DND-41 (cell line): ENCODE measurements at regions not wholly inside any gene's neighbourhood (a gene's known extent, or its start where the extent isn't known, plus 50 kb on each side); places are given as distances from the start of the nearest gene placed in this dataset.

Source experiments
- CTCF ChIP-seq: IDR thresholded peaks from 2 replicates; pipeline ENCODE4 v1.5.1; 2012; ENCODE audit warnings: borderline replicate concordance, low read length, moderate library complexity, mild to moderate bottlenecking; ENCODE audit not compliant: poor library complexity, severe bottlenecking; ENCODE audit errors: extremely low read depth
- EZH2 ChIP-seq: IDR thresholded peaks from 3 replicates; pipeline ENCODE4 v1.6.1; 2012; ENCODE audit warnings: borderline replicate concordance, low read depth, mild to moderate bottlenecking, moderate library complexity, low read length, inconsistent platforms; ENCODE audit not compliant: severe bottlenecking

- TF ChIP-seq CTCF = no peak
- no peak for TF ChIP-seq EZH2
Observed at GRCh38 chr6:137976430-137976829, 109.4 kb downstream of the TNFAIP3 start.
